Activated CD8-positive, alpha-beta memory T cell treated with anti-CD3 and anti-CD28 coated beads, Interleukin-2, amount 50 U/mL, for 48 hours (primary cell): ENCODE measurements at regions not wholly inside any gene's neighbourhood (a gene's known extent, or its start where the extent isn't known, plus 50 kb on each side); places are given as distances from the start of the nearest gene placed in this dataset.
"Not testable (repeated sequence)": the region's sequence is repeated elsewhere in the genome, so short reads cannot be mapped to it uniquely, and the experiment has no call there.

Source experiments
- DNase-seq: peaks from one replicate; pipeline ENCODE4 v3.0.0-alpha.2; 2020

GRCh38 chr12:13435235-13435933 lies 238.9 kb downstream of the EMP1 start:
- no peak for DNase-seq

GRCh38 chr12:13433768-13434167 lies 237.2 kb downstream of the EMP1 start:
- DNase-seq: no peak

GRCh38 chr12:13431041-13431440 lies 234.5 kb downstream of the EMP1 start:
- no peak for DNase-seq

- no peak for DNase-seq
These were observed 232.2 kb downstream of the EMP1 start for GRCh38 chr12:13428538-13429265.

GRCh38 chr12:13425766-13426165 lies 229.2 kb downstream of the EMP1 start:
- DNase-seq: no peak

GRCh38 chr12:13422291-13422690 lies 225.8 kb downstream of the EMP1 start:
- no peak for DNase-seq

- DNase-seq: no peak
These were observed 221.0 kb downstream of the EMP1 start for GRCh38 chr12:13417516-13417915.

GRCh38 chr12:13411287-13411686 lies 214.8 kb downstream of the EMP1 start:
- DNase-seq: no peak

GRCh38 chr12:13405961-13406703 lies 209.6 kb downstream of the EMP1 start:
- no peak for DNase-seq

GRCh38 chr12:13404631-13405473 lies 208.3 kb downstream of the EMP1 start:
- no peak for DNase-seq

- no peak for DNase-seq
These were observed 207.6 kb downstream of the EMP1 start for GRCh38 chr12:13404111-13404628.

- DNase-seq: not testable (repeated sequence)
These were observed 194.8 kb downstream of the EMP1 start for GRCh38 chr12:13391375-13391774.

- no peak for DNase-seq
These were observed 194.4 kb downstream of the EMP1 start for GRCh38 chr12:13390918-13391317.

GRCh38 chr12:13390381-13390861 lies 193.9 kb downstream of the EMP1 start:
- no peak for DNase-seq

- DNase-seq: no peak
These were observed 190.6 kb downstream of the EMP1 start for GRCh38 chr12:13387101-13387500.

GRCh38 chr12:13386323-13387039 lies 190.0 kb downstream of the EMP1 start:
- DNase-seq: no peak

- no peak for DNase-seq
These were observed 186.9 kb downstream of the EMP1 start for GRCh38 chr12:13383379-13383778.

GRCh38 chr12:13380297-13380696 lies 183.8 kb downstream of the EMP1 start:
- DNase-seq: no peak

- no peak for DNase-seq
These were observed 183.1 kb downstream of the EMP1 start for GRCh38 chr12:13379531-13380188.

GRCh38 chr12:13377698-13378097 lies 181.2 kb downstream of the EMP1 start:
- DNase-seq: no peak
